GM21515 (cell line): ENCODE measurements at regions not wholly inside any gene's neighbourhood (a gene's known extent, or its start where the extent isn't known, plus 50 kb on each side); places are given as distances from the start of the nearest gene placed in this dataset.
"Not testable (repeated sequence)": the region's sequence is repeated elsewhere in the genome, so short reads cannot be mapped to it uniquely, and the experiment has no call there.

Experiments
- ATAC-seq: cut with Tn5 transposase; IDR thresholded peaks from one replicate; pipeline ENCODE4 v1.9.1; 2021; ENCODE audit not compliant: unreplicated experiment

DNA sequence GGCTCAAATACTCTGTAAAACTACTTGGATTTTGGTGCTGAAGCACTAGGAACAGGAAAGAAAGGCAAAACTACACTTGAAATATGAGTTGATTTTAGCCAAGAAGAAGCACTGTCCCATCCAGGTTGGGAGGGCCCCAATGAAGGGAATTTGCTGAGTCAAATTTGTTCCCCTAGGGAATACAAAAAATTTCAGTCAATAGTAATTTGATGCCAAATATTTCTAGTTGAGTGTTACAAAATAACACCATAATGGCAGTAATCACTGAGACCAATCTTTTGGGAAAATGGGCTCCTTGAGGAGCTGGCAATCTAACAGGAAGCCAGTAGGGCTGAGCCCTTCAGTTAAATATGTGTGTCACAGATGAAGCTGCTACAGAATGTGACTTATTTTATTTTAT, 896.9 kb downstream of the DIPK2A start:
- ATAC-seq = no peak

DNA sequence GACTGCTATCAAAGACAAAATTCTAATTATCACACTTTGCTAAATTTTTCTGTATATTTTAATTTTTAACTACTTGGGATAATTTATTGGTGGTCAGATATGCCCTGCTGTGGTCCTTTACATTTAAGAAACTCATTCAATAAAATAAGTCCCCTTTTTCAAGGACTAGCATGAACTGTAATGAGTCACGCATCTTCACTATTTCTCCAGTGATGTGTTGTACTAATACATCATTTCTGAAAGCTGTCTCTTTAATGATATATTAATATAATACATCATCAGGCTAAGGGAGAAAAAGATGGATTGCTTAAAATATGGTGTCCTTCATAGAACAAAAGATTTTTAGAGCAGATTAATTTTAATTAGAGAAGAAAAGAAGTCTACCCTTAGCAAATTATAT, 901.4 kb downstream of the DIPK2A start:
- ATAC-seq = no peak

DNA sequence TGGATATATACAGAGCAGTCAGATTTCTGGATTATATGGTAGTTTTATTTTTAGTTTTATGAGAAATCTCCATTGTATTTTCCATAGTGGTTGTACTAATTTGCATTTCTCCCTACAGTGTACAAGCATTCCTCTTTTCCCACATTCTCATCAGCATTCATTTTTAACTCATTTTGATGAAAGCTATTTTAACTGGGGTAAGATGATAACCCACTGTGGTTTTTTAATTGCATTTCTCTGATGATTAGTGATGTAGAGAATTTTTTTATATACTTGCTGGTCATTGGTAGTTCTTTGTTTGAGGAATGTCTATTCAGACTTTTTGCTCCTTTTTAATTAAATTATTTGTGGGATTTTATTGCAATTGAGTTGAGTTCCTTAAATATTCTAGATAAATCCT, 903.6 kb downstream of the DIPK2A start:
- ATAC-seq = no peak

DNA sequence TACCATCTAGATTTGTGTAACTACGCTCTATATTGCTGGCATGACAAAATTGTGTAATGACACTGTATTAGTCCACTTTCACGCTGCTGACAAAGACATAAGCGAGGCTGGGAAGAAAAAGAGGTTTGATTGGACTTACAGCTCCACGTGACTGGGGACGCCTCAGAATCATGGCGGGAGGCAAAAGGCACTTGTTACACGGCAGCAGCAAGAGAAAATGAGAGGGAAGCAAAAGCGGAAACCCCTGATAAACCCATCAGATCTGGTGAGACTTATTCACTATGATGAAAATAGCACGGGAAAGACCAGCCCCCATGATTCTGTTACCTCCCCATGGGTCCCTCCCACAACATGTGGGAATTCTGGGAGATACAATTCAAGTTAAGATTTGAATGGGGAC, 905.7 kb downstream of the DIPK2A start:
- no peak for ATAC-seq

GRCh38 chr3:144879701-144880100, 908.1 kb downstream of the DIPK2A start:
- no peak for ATAC-seq

GRCh38 chr3:144893980-144894379, 922.4 kb downstream of the DIPK2A start:
- no peak for ATAC-seq

- ATAC-seq = no peak
Measured at GRCh38 chr3:144894576-144894975, 923.0 kb downstream of the DIPK2A start.

DNA sequence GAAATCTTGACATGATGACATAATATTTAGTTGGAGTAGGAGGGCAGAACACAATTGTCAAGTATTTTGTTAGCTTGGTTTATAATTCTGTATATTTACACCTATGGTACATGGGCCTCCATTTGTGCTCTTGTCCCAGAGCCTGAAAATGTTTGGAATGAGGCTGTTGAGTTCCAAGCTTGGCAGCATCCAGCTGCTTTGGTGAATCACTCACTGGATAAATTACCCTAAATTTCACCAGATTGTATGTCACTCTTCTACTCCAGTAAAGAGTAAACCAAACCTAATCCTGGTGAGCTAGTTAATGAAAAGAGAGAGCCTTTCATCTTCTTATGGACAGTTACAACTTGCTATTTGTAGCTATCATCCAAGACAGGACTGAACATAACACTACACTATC, 928.7 kb downstream of the DIPK2A start:
- no peak for ATAC-seq

DNA sequence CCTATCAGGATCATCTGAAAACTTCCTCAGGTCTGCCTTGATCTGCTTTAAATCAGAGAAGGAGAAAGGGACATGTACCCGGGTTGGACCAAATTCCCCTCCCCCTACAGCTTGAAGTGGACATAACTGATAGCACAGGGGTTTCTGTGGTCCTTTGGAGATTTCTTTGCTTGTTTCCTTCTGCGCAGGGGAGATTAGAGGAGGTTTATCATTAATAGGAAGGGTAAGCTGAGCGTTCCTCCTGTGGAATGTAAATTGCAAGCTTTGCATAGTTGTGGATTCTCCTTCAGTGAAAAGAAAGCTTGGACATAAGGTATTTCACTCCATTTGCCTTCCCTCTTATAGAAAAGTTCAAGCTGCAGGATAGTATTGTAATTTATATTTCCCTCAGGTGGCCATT, 936.0 kb downstream of the DIPK2A start:
- ATAC-seq = not testable (repeated sequence)

- no peak for ATAC-seq
Measured at GRCh38 chr3:144912968-144913367, 941.3 kb downstream of the DIPK2A start.

GRCh38 chr3:144915202-144915601, 943.6 kb downstream of the DIPK2A start:
- ATAC-seq = no peak

- ATAC-seq = no peak
Measured at GRCh38 chr3:144921710-144922109, 950.1 kb downstream of the DIPK2A start.

GRCh38 chr3:144923046-144923775, 951.6 kb downstream of the DIPK2A start:
- no peak for ATAC-seq

- no peak for ATAC-seq
Measured at GRCh38 chr3:144930431-144930830, 958.8 kb downstream of the DIPK2A start.

GRCh38 chr3:144931590-144931989, 960.0 kb downstream of the DIPK2A start:
- ATAC-seq = no peak

DNA sequence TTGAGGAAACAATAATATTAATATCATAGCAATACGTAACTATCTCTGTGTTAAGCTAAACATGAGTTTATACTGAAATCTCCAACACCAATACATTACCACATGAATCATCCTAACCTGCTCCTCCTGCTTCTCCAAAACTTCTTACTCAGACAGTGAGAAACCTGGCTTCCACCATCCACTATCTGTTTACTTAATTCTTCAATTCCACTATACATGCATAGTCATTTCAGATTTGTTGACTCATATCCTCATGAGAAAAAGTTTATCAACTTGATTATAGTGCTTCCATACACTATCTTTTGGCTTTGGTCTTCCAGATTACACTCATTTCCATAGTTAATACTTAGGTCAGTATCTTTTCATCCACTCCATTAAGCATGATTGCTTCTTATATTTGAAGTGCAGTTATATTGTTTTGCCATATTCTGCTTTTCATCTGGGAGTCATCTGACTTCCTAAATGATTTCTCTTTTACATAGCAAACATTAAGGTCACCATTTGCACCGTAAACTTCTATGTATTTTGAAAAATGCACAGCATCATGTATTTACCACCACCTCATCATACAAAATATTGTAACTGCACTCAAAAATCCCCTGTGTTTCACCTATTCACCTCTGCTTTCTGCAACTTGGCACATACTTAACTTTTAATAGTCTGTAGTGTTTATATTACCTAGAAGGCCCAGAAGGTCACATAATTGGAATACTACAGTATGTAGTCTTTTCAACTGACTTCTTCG, 970.6 kb downstream of the DIPK2A start:
- ATAC-seq = no peak

DNA sequence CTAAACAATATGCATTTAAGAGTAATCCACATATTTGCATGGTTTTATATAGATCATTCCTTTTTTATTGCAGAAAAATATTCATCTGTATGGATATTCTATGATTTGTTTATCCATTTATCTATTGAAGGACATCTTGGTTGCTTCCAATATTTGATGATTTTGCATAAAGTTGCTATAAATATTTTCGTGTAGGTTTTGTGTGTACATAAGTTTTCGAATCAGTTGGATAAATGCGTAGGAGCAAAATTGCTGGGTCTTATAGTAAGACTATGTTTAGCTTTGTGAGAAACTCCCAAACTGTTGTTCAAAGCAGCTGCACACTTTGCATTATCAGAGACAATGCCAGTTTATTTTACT, 971.2 kb downstream of the DIPK2A start:
- no peak for ATAC-seq

GRCh38 chr3:144947895-144948294, 976.3 kb downstream of the DIPK2A start:
- no peak for ATAC-seq

- ATAC-seq = no peak
Measured at GRCh38 chr3:144948711-144949110, 977.1 kb downstream of the DIPK2A start.

GRCh38 chr3:144953959-144954358, 982.3 kb downstream of the DIPK2A start:
- no peak for ATAC-seq

GRCh38 chr3:144957398-144958101, 985.9 kb downstream of the DIPK2A start:
- ATAC-seq = no peak

GRCh38 chr3:144963810-144964209, 992.2 kb downstream of the DIPK2A start:
- ATAC-seq = no peak
